Heart left ventricle (tissue), 13 donors: ENCODE measurements at regions not wholly inside any gene's neighbourhood (a gene's known extent, or its start where the extent isn't known, plus 50 kb on each side); places are given as distances from the start of the nearest gene placed in this dataset.

Experiments used
- POLR2A ChIP-seq, 2 donors: fragments of 450-650 bp; IDR thresholded peaks; one replicate each; pipeline ENCODE4 v1.6.1; 2017; ENCODE audit warnings: antibody characterized with exemption in 2 of 2, mild to moderate bottlenecking in 2 of 2, moderate library complexity in 2 of 2
- TF ChIP-seq, protein P1 (sequence below), 12 donors: fragments of 200-600 bp; sonication (generic) in 4 of 12; IDR thresholded peaks; one replicate each; pipeline versions ENCODE4 v1.5.0 to v1.8.0; 2018 to 2022; ENCODE audit warnings: antibody characterized with exemption in 12 of 12, mild to moderate bottlenecking in 5 of 12
- donor health status: ischemic (EF 13 %, LVEDD 7.1; RV severe dilation, severe dysfunction).
- donor health status: DM: no; HTN: yes; CAD: no.
- donor health status: DM: no; HTN: no; CAD: no.
- donor health status: ischemic (EF 25% LVEDD 6.9; RV normal size, moderate dysfunction).
- donor health status: ischemic (EF 25% LVEDD 5.7; RV mildly dilated, moderate dysfunction).
- donor health status: ischemic (EF 35%, LVEDD 5.7; RV mildly dilated, moderate dysfunction).
- donor health status: nonischemic (EF 11% LVEDD 7.7; RV severe dilation, severe dysfunction).
- donor health status: DM: yes; HTN: yes; CAD: no.
- donor health status: PGD.
- donor health status: ischemic (EF 29% LVEDD 5.4; RV normal size, mild dysfunction).
- donor health status: nonischemic (EF 23%, LVEDD 6.1; RV moderate dilation, normal function).

DNA sequence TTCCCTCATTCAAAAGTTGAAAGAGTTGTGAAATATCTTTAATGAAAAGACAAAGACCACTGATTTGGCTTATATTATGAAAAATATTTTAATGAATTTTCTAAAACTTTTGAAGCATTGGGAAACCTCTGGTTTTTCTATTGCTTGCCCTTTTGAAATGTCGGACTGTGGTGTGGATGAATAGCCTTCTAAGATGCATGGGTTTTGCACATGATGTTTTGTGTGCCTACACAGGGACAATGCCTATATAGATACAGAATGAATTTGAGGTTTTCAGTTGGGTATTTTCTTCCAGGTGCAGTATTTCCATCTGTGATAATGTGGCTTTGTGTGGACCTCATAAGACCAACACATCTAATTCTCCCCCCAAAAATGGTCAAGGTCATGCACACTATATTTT is 1437.9 kb downstream of the REEP3 start:
- TF ChIP-seq, protein P1, sequence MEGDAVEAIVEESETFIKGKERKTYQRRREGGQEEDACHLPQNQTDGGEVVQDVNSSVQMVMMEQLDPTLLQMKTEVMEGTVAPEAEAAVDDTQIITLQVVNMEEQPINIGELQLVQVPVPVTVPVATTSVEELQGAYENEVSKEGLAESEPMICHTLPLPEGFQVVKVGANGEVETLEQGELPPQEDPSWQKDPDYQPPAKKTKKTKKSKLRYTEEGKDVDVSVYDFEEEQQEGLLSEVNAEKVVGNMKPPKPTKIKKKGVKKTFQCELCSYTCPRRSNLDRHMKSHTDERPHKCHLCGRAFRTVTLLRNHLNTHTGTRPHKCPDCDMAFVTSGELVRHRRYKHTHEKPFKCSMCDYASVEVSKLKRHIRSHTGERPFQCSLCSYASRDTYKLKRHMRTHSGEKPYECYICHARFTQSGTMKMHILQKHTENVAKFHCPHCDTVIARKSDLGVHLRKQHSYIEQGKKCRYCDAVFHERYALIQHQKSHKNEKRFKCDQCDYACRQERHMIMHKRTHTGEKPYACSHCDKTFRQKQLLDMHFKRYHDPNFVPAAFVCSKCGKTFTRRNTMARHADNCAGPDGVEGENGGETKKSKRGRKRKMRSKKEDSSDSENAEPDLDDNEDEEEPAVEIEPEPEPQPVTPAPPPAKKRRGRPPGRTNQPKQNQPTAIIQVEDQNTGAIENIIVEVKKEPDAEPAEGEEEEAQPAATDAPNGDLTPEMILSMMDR (IDR thresholded peaks at IDR 0.05), result no peak
- no peak for TF ChIP-seq POLR2A (IDR thresholded peaks at IDR 0.05)
